ENCODE measurements at regions not wholly inside any gene's neighbourhood (a gene's known extent, or its start where the extent isn't known, plus 50 kb on each side); places are given as distances from the start of the nearest gene placed in this dataset.

DNA sequence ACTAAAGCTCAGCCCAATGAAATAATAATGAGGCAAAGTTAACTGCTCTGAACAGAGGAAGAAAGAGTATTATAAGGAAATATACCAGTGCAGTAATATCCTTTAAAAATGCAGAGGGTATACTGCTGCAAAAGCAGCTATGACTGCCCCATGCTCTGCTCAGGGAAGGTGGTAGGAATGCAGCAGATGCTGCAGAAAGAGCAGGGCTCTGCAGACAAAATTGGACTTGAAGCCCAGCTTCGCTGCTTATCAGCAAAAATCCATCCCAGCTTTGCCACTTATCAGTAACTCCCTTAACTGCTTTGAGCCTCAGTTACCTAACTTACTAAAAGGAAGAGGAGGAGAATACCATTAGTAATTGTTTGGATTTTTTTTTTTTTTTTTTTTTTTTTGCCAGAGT, 533.8 kb upstream of the CDH5 start:
- Histone ChIP-seq H4K20me1 (ENCODE audit: insufficient read depth) (no peaks in the 10 kb centered on the region), H3K4me3 (replicated peaks in 1 of 2; ENCODE audit: low read depth in 1 of 2, low read length in 2 of 2) (no peak overlapping the region), H3K4me1 (ENCODE audit: control insufficient read depth in 1 of 2, insufficient read depth in 2 of 2, low read length in 2 of 2) (no peaks in the 10 kb centered on the region), H3K4me2 (ENCODE audit: low read length) (no peak overlapping the region), H2AFZ (ENCODE audit: low read depth, low read length, poor library complexity, severe bottlenecking) (no peak overlapping the region), H3K9me2 (ENCODE audit: insufficient read depth) (no peaks in the 10 kb centered on the region), H3K9ac (ENCODE audit: low read length) (no peak overlapping the region), H3K27me3 (ENCODE audit: insufficient read depth, low read length) (no peaks in the 10 kb centered on the region), H3K27ac (ENCODE audit: low read depth, low read length) (no peak overlapping the region), H3K79me2 (ENCODE audit: insufficient read depth, low read length) (no peaks in the 10 kb centered on the region), H3K9me3 (ENCODE audit: control insufficient read depth in 1 of 2, insufficient read depth in 1 of 2, low read depth in 1 of 2, low read length in 2 of 2) (no peaks in the 10 kb centered on the region), H3K36me3 (ENCODE audit: control insufficient read depth in 1 of 2, insufficient read depth in 2 of 2, low read length in 2 of 2) (no peaks in the 10 kb centered on the region)
- ATAC-seq (no peak), DNase-seq (ENCODE audit: low read depth, low spot score) (no peak)
- TF ChIP-seq TCF7L2 (IDR thresholded peaks at IDR 0.05; ENCODE audit: borderline replicate concordance, extremely low read depth, insufficient read depth, insufficient read length) (no peak), SP1 (IDR thresholded peaks at IDR 0.05; ENCODE audit: low read depth) (no peak), ZNF274 (IDR thresholded peaks at IDR 0.05; ENCODE audit: low read depth, low read length) (no peak), YY1 (IDR thresholded peaks at IDR 0.05; ENCODE audit: extremely low read depth, insufficient replicate concordance, low read depth, low read length) (no peak), RAD21 (IDR thresholded peaks at IDR 0.05; ENCODE audit: low read depth) (no peak), SIN3A (IDR thresholded peaks at IDR 0.05; ENCODE audit: low read depth) (no peak), POLR2A (IDR thresholded peaks at IDR 0.05; ENCODE audit: borderline replicate concordance, extremely low read depth, insufficient read depth, insufficient read length) (no peak), POLR2AphosphoS5 (IDR thresholded peaks at IDR 0.05; ENCODE audit: low read depth, low read length) (no peak)
- TF ChIP-seq, protein P1, sequence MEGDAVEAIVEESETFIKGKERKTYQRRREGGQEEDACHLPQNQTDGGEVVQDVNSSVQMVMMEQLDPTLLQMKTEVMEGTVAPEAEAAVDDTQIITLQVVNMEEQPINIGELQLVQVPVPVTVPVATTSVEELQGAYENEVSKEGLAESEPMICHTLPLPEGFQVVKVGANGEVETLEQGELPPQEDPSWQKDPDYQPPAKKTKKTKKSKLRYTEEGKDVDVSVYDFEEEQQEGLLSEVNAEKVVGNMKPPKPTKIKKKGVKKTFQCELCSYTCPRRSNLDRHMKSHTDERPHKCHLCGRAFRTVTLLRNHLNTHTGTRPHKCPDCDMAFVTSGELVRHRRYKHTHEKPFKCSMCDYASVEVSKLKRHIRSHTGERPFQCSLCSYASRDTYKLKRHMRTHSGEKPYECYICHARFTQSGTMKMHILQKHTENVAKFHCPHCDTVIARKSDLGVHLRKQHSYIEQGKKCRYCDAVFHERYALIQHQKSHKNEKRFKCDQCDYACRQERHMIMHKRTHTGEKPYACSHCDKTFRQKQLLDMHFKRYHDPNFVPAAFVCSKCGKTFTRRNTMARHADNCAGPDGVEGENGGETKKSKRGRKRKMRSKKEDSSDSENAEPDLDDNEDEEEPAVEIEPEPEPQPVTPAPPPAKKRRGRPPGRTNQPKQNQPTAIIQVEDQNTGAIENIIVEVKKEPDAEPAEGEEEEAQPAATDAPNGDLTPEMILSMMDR (IDR thresholded peaks at IDR 0.05 in 2 of 3, conservative IDR thresholded peaks at IDR 0.05 in 1 of 3; ENCODE audit: borderline replicate concordance in 1 of 3, insufficient read depth in 1 of 3, low read depth in 2 of 3, low read length in 2 of 3): no peak
- ChIA-PET RAD21 (ENCODE audit: low non-redundant PET in 1 of 2, low total read pairs in 2 of 2, uncharacterized antibody in 2 of 2, unreplicated experiment in 2 of 2) (no interaction called here), CTCF (no interaction called here), POLR2A (no interaction called here)
- intact Hi-C loops (cut with micrococcal nuclease): no loop called here
- BruUV-seq (replicated peaks): no TSS peak
